Colonic mucosa (tissue), 4 donors: ENCODE measurements at regions not wholly inside any gene's neighbourhood (a gene's known extent, or its start where the extent isn't known, plus 50 kb on each side); places are given as distances from the start of the nearest gene placed in this dataset.

ENCODE experiments used
- DNase-seq: peaks from one replicate; pipeline ENCODE4 v3.0.0-alpha.2; 2020
- H3K27ac ChIP-seq: fragments of 200-600 bp; one replicate; pipeline ENCODE4 v1.8.0; 2021
- H3K27me3 ChIP-seq: fragments of 200-600 bp; one replicate; pipeline ENCODE4 v1.8.0; 2021
- H3K36me3 ChIP-seq: fragments of 200-600 bp; one replicate; pipeline ENCODE4 v1.8.0; 2021
- H3K4me1 ChIP-seq: fragments of 200-600 bp; one replicate; pipeline ENCODE4 v1.8.0; 2021; ENCODE audit warnings: mild to moderate bottlenecking
- H3K4me3 ChIP-seq: fragments of 200-600 bp; one replicate; pipeline ENCODE4 v1.8.0; 2021
- H3K9ac ChIP-seq, 2 donors: one replicate each; pipeline ENCODE4 v1.7.0; 2013; ENCODE audit warnings: control low read depth in 2 of 2, low read depth in 2 of 2, low read length in 2 of 2
- H3K9me3 ChIP-seq: fragments of 200-600 bp; one replicate; pipeline ENCODE4 v1.8.0; 2021
- intact Hi-C: fragments of 100-400 bp; cut with DNase I; formaldehyde crosslinking; loops from one replicate; pipeline ENCODE4 v1.14.1; 2022
- TF ChIP-seq, protein P1 (sequence below): fragments of 200-600 bp; IDR thresholded peaks from one replicate; pipeline ENCODE4 v1.8.0; 2022; ENCODE audit warnings: antibody characterized with exemption, mild to moderate bottlenecking
- donor health status: healthy.
- donor health status: DM: no; HTN: no; CAD: no.
- donor health status: DM: no; HTN: no; CAD: no.

GRCh38 chr2:14051401-14051800 lies 581.1 kb upstream of the LRATD1 start:
- DNase-seq, result no peak
- Histone ChIP-seq H3K9me3 (no peaks in the 10 kb centered on the region), H3K36me3 (no peaks in the 10 kb centered on the region), H3K27ac (no peak overlapping the region), H3K9ac (no peak overlapping the region), H3K4me3 (no peak overlapping the region), H3K4me1 (no peaks in the 10 kb centered on the region), H3K27me3 (no peaks in the 10 kb centered on the region)
- intact Hi-C loops, result no loop called here
- TF ChIP-seq, protein P1, sequence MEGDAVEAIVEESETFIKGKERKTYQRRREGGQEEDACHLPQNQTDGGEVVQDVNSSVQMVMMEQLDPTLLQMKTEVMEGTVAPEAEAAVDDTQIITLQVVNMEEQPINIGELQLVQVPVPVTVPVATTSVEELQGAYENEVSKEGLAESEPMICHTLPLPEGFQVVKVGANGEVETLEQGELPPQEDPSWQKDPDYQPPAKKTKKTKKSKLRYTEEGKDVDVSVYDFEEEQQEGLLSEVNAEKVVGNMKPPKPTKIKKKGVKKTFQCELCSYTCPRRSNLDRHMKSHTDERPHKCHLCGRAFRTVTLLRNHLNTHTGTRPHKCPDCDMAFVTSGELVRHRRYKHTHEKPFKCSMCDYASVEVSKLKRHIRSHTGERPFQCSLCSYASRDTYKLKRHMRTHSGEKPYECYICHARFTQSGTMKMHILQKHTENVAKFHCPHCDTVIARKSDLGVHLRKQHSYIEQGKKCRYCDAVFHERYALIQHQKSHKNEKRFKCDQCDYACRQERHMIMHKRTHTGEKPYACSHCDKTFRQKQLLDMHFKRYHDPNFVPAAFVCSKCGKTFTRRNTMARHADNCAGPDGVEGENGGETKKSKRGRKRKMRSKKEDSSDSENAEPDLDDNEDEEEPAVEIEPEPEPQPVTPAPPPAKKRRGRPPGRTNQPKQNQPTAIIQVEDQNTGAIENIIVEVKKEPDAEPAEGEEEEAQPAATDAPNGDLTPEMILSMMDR, result no peak

GRCh38 chr2:14053105-14053504 lies 579.4 kb upstream of the LRATD1 start:
- TF ChIP-seq, protein P1, result no peak
- H3K27me3 ChIP-seq, result no peaks in the 10 kb centered on the region
- no peak overlapping the region for H3K9ac ChIP-seq
- DNase-seq, result no peak
- intact Hi-C loops, result no loop called here
- H3K4me1 ChIP-seq, result no peaks in the 10 kb centered on the region
- H3K4me3 ChIP-seq, result no peak overlapping the region
- H3K9me3 ChIP-seq, result no peaks in the 10 kb centered on the region
- no peak overlapping the region for H3K27ac ChIP-seq
- H3K36me3 ChIP-seq, result no peaks in the 10 kb centered on the region

GRCh38 chr2:14064346-14064745 lies 568.2 kb upstream of the LRATD1 start:
- intact Hi-C loops, result no loop called here
- Histone ChIP-seq H3K27ac (no peak overlapping the region), H3K4me1 (no peaks in the 10 kb centered on the region), H3K9me3 (no peaks in the 10 kb centered on the region), H3K4me3 (no peak overlapping the region), H3K27me3 (no peaks in the 10 kb centered on the region), H3K36me3 (no peaks in the 10 kb centered on the region), H3K9ac (no peak overlapping the region)
- TF ChIP-seq, protein P1, result no peak
- no peak for DNase-seq

DNA sequence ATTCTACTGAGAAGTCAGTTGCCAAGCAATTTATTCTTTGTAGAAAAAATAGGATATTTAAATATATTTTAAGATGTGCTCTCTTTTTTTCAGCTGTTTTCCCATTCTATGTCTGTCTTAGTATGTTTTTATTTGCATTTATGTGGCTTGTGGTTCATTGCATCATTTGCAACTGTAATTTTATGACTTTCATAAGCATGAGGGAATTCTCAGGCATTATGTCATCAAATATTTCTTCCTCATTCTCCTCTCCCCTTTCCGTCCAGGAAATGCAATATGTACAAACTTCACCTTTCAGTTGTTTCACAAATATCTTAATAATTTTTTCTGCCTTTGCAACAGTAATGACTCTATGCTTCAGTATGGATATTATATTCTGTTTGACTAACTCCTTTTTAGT lies 560.2 kb upstream of the LRATD1 start:
- Histone ChIP-seq H3K9me3 (no peaks in the 10 kb centered on the region), H3K9ac (no peak overlapping the region), H3K36me3 (no peaks in the 10 kb centered on the region), H3K4me1 (no peaks in the 10 kb centered on the region), H3K27me3 (no peaks in the 10 kb centered on the region), H3K27ac (no peak overlapping the region), H3K4me3 (no peak overlapping the region)
- intact Hi-C loops, result no loop called here
- DNase-seq, result no peak
- TF ChIP-seq, protein P1, result no peak

DNA sequence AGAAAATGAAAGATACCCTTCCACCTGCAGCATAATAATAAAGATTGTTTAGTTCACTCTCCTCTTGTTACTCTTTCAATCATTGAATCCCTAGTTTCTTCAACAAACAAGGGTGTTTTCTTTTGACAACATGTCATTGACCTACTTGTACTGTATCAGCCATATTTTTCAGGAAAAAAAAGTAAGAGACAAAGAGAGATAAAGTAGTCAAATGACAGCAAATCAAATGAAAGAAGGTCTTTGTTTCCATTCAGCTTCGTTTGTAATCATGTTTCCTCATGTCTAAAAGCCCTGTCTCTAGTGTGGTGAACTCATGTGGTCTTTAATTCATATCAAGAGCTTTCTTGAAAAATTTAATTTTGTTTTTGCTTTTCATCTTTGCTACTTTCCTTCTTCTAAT lies 557.8 kb upstream of the LRATD1 start:
- H3K9ac ChIP-seq, result no peak overlapping the region
- no peaks in the 10 kb centered on the region for H3K27me3 ChIP-seq
- intact Hi-C loops, result no loop called here
- H3K27ac ChIP-seq, result no peak overlapping the region
- H3K36me3 ChIP-seq, result no peaks in the 10 kb centered on the region
- TF ChIP-seq, protein P1, result no peak
- H3K4me3 ChIP-seq, result no peak overlapping the region
- DNase-seq, result no peak
- H3K9me3 ChIP-seq, result no peaks in the 10 kb centered on the region
- no peaks in the 10 kb centered on the region for H3K4me1 ChIP-seq

DNA sequence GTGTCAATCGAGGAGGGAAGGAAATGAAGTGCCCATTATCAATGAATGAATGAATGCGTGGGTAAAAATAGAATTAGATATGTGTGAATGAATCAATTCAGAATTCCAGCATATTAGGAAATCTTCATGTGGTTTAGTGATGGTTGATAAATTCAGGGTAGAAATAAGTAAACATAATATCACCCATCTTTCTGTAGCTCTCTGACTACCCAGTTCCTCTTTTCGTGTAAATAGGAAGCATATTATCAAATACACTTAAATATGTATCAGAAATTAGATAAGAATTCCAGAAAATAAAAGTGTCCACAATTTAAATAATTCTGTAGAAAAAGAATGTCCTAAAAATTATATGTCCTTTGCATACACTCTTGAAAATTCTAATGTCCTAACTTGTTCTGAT lies 552.9 kb upstream of the LRATD1 start:
- Histone ChIP-seq H3K9me3 (no peaks in the 10 kb centered on the region), H3K4me1 (no peaks in the 10 kb centered on the region), H3K9ac (no peak overlapping the region), H3K27ac (no peak overlapping the region), H3K36me3 (no peaks in the 10 kb centered on the region), H3K4me3 (no peak overlapping the region), H3K27me3 (no peaks in the 10 kb centered on the region)
- intact Hi-C loops, result no loop called here
- no peak for DNase-seq
- TF ChIP-seq, protein P1, result no peak
